ENCODE measurements at regions not wholly inside any gene's neighbourhood (a gene's known extent, or its start where the extent isn't known, plus 50 kb on each side); places are given as distances from the start of the nearest gene placed in this dataset.

DNA sequence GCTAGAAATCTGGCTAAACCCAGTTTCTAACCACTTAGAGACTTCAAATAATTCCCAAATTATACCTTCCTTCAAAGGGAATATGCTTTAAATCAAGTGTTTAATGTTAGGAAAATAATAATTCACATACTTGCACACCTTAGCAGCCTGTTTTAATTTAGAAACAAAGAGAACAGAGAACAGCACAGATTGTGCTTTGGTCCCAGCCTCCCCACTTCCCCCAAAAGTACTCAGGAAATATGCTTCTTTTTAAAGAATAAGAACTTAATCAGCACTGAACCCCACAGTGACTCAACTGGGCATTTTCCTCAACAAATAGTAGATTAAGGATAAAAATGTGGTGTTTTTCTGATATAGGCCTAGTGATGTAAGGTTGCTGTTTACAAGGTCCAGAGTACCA lies 295.8 kb downstream of the GBA3 start:
- no peak for TF ChIP-seq TAF1 (conservative IDR thresholded peaks at IDR 0.05)
- TF ChIP-seq RAD21 (IDR thresholded peaks at IDR 0.05), result no peak
- TF ChIP-seq, protein P1, sequence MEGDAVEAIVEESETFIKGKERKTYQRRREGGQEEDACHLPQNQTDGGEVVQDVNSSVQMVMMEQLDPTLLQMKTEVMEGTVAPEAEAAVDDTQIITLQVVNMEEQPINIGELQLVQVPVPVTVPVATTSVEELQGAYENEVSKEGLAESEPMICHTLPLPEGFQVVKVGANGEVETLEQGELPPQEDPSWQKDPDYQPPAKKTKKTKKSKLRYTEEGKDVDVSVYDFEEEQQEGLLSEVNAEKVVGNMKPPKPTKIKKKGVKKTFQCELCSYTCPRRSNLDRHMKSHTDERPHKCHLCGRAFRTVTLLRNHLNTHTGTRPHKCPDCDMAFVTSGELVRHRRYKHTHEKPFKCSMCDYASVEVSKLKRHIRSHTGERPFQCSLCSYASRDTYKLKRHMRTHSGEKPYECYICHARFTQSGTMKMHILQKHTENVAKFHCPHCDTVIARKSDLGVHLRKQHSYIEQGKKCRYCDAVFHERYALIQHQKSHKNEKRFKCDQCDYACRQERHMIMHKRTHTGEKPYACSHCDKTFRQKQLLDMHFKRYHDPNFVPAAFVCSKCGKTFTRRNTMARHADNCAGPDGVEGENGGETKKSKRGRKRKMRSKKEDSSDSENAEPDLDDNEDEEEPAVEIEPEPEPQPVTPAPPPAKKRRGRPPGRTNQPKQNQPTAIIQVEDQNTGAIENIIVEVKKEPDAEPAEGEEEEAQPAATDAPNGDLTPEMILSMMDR (IDR thresholded peaks at IDR 0.05; ENCODE audit: low read depth, low read length, missing input control), result no peak
- no peak for TF ChIP-seq MAX (IDR thresholded peaks at IDR 0.05)
- TF ChIP-seq ATF3 (IDR thresholded peaks at IDR 0.05), result no peak
- TF ChIP-seq SP1 (IDR thresholded peaks at IDR 0.05), result no peak
